ENCODE measurements at regions not wholly inside any gene's neighbourhood (a gene's known extent, or its start where the extent isn't known, plus 50 kb on each side); places are given as distances from the start of the nearest gene placed in this dataset.

- no peaks in the 10 kb centered on the region for H3K4me1 ChIP-seq
- H3K4me3 ChIP-seq (ENCODE audit: low read depth, low read length): no peak overlapping the region
- TF ChIP-seq, protein P1, sequence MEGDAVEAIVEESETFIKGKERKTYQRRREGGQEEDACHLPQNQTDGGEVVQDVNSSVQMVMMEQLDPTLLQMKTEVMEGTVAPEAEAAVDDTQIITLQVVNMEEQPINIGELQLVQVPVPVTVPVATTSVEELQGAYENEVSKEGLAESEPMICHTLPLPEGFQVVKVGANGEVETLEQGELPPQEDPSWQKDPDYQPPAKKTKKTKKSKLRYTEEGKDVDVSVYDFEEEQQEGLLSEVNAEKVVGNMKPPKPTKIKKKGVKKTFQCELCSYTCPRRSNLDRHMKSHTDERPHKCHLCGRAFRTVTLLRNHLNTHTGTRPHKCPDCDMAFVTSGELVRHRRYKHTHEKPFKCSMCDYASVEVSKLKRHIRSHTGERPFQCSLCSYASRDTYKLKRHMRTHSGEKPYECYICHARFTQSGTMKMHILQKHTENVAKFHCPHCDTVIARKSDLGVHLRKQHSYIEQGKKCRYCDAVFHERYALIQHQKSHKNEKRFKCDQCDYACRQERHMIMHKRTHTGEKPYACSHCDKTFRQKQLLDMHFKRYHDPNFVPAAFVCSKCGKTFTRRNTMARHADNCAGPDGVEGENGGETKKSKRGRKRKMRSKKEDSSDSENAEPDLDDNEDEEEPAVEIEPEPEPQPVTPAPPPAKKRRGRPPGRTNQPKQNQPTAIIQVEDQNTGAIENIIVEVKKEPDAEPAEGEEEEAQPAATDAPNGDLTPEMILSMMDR (IDR thresholded peaks at IDR 0.05; ENCODE audit: insufficient read depth in 1 of 2, low read depth in 1 of 2, low read length in 1 of 2, severe bottlenecking in 1 of 2, unreplicated experiment in 1 of 2): no peak
- H3K4me1 Mint-ChIP-seq (ENCODE audit: low read depth, unreplicated experiment): no peaks in the 10 kb centered on the region
- CTCF ChIA-PET: no interaction called here
- POLR2A ChIA-PET: no interaction called here
- H3K27me3 Mint-ChIP-seq (ENCODE audit: insufficient read depth, unreplicated experiment): peaks cover 7% of the 10 kb centered on the region
- no peaks in the 10 kb centered on the region for H3K27me3 ChIP-seq (replicated peaks; ENCODE audit: control insufficient read depth, insufficient read depth, low read length)
- BruUV-seq (replicated peaks): no TSS peak
- no peaks in the 10 kb centered on the region for H3K36me3 ChIP-seq (ENCODE audit: control insufficient read depth, insufficient read depth, low read length)
- no peak overlapping the region for H3K27ac Mint-ChIP-seq (ENCODE audit: unreplicated experiment)
- no peak overlapping the region for H3K4me3 Mint-ChIP-seq (ENCODE audit: unreplicated experiment)
- H3K36me3 Mint-ChIP-seq (ENCODE audit: insufficient read depth, unreplicated experiment): no peaks in the 10 kb centered on the region
- no peaks in the 10 kb centered on the region for H3K9me3 ChIP-seq
- no peaks in the 10 kb centered on the region for H3K9me3 Mint-ChIP-seq (ENCODE audit: unreplicated experiment)
- no peak for DNase-seq
- intact Hi-C loops (cut with micrococcal nuclease; ENCODE audit: unreplicated experiment): no loop called here
Measured at GRCh38 chr1:221511797-221512196, 230.1 kb downstream of the DUSP10 start.

DNA sequence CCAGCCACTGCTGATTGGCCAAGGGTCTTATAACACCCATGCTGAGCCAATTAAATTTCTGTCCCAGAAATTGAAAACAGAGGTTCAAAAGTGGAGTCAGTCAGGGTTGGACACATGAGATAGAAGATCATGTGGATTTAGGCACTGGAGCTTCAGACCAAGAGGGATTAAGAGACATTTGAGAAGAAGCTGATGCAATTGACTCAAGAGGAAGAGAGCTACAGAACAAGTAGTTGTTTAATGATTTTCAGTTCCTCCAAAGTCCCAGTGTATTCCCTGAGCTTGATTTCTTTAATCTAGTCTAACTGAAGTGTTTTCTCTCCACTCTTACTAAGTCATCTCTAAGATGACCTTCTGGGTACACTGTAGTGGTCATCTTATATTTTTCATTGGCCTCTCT is 227.1 kb downstream of the DUSP10 start:
- Mint-ChIP-seq H3K9me3 (ENCODE audit: unreplicated experiment) (no peaks in the 10 kb centered on the region), H3K4me1 (ENCODE audit: low read depth, unreplicated experiment) (no peaks in the 10 kb centered on the region), H3K27me3 (ENCODE audit: insufficient read depth, unreplicated experiment) (no peaks in the 10 kb centered on the region), H3K27ac (ENCODE audit: unreplicated experiment) (no peak overlapping the region), H3K36me3 (ENCODE audit: insufficient read depth, unreplicated experiment) (no peaks in the 10 kb centered on the region), H3K4me3 (ENCODE audit: unreplicated experiment) (no peak overlapping the region)
- ChIA-PET CTCF (no interaction called here), POLR2A (no interaction called here)
- intact Hi-C loops (cut with micrococcal nuclease; ENCODE audit: unreplicated experiment): no loop called here
- no peaks in the 10 kb centered on the region for H3K27me3 ChIP-seq (replicated peaks; ENCODE audit: control insufficient read depth, insufficient read depth, low read length)
- no TSS peak for BruUV-seq (replicated peaks)
- no peaks in the 10 kb centered on the region for H3K4me1 ChIP-seq
- H3K9me3 ChIP-seq: no peaks in the 10 kb centered on the region
- TF ChIP-seq, protein P1 (IDR thresholded peaks at IDR 0.05; ENCODE audit: insufficient read depth in 1 of 2, low read depth in 1 of 2, low read length in 1 of 2, severe bottlenecking in 1 of 2, unreplicated experiment in 1 of 2): no peak
- no peak overlapping the region for H3K4me3 ChIP-seq (ENCODE audit: low read depth, low read length)
- no peaks in the 10 kb centered on the region for H3K36me3 ChIP-seq (ENCODE audit: control insufficient read depth, insufficient read depth, low read length)
- no peak for DNase-seq

DNA sequence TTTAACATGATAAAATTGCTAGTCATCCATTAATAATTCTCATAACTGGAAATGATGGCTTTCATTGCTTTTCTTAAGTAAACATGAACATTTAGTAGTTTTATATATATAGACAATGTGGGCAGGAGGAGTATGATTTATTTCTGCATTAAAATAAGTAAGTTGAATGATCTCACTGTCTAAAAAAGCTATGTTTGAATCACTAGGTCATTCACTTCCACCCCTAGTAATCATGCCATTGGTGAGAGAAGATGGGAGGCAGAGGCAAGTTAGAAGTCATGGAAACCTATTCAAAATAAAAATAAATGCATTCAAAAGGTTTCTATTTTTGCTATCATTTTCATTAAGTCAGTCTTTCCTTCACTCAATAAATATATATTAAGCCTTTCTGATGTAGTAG is 226.4 kb downstream of the DUSP10 start:
- H3K27ac Mint-ChIP-seq (ENCODE audit: unreplicated experiment): no peak overlapping the region
- CTCF ChIA-PET: no interaction called here
- Histone ChIP-seq H3K36me3 (ENCODE audit: control insufficient read depth, insufficient read depth, low read length) (no peaks in the 10 kb centered on the region), H3K9me3 (no peaks in the 10 kb centered on the region), H3K4me1 (no peaks in the 10 kb centered on the region), H3K27me3 (replicated peaks; ENCODE audit: control insufficient read depth, insufficient read depth, low read length) (no peaks in the 10 kb centered on the region), H3K4me3 (ENCODE audit: low read depth, low read length) (no peak overlapping the region)
- no peak for DNase-seq
- no peaks in the 10 kb centered on the region for H3K4me1 Mint-ChIP-seq (ENCODE audit: low read depth, unreplicated experiment)
- TF ChIP-seq, protein P1 (IDR thresholded peaks at IDR 0.05; ENCODE audit: insufficient read depth in 1 of 2, low read depth in 1 of 2, low read length in 1 of 2, severe bottlenecking in 1 of 2, unreplicated experiment in 1 of 2): no peak
- BruUV-seq (replicated peaks): no TSS peak
- POLR2A ChIA-PET: no interaction called here
- no peaks in the 10 kb centered on the region for H3K27me3 Mint-ChIP-seq (ENCODE audit: insufficient read depth, unreplicated experiment)
- no peak overlapping the region for H3K4me3 Mint-ChIP-seq (ENCODE audit: unreplicated experiment)
- H3K36me3 Mint-ChIP-seq (ENCODE audit: insufficient read depth, unreplicated experiment): no peaks in the 10 kb centered on the region
- H3K9me3 Mint-ChIP-seq (ENCODE audit: unreplicated experiment): no peaks in the 10 kb centered on the region
- intact Hi-C loops (cut with micrococcal nuclease; ENCODE audit: unreplicated experiment): no loop called here

Measured in Caco-2 (cell line).